ENCODE measurements at regions not wholly inside any gene's neighbourhood (a gene's known extent, or its start where the extent isn't known, plus 50 kb on each side); places are given as distances from the start of the nearest gene placed in this dataset.

- in situ Hi-C loops (cut with MboI) = no loop called here
- POLR2A ChIA-PET = interaction anchor here (1.2 kb wide), 1 partner anchor 10 kb away, joined by 4 read pairs; no protein-coding TSS in a partner anchor
- BruUV-seq (replicated peaks) = no TSS peak
Measured at GRCh38 chr9:14373336-14373666, 59.4 kb upstream of the NFIB start.

More at GRCh38 chr9:14373336-14373666, 59.4 kb upstream of the NFIB start:
- Histone ChIP-seq H3K27me3 (ENCODE audit: control insufficient read depth in 2 of 2, insufficient read depth in 2 of 2, low read length in 2 of 2) (no peaks in the 10 kb centered on the region), H3K36me3 (ENCODE audit: control insufficient read depth, insufficient read depth, low read length) (no peaks in the 10 kb centered on the region), H3K4me2 (ENCODE audit: insufficient read depth, low read length) (no peak overlapping the region), H3K9me1 (ENCODE audit: control insufficient read depth, insufficient read depth, low read length) (no peaks in the 10 kb centered on the region), H3K27ac (ENCODE audit: extremely low read depth, low read depth, low read length) (no peak overlapping the region), H3K79me2 (ENCODE audit: control insufficient read depth, insufficient read depth, low read length) (no peaks in the 10 kb centered on the region), H4K20me1 (replicated peaks; ENCODE audit: control insufficient read depth, insufficient read depth, low read length) (no peaks in the 10 kb centered on the region), H3K9ac (ENCODE audit: insufficient read depth in 1 of 2, low read depth in 2 of 2, low read length in 2 of 2) (no peak overlapping the region), H2AFZ (ENCODE audit: low read depth, low read length) (no peak overlapping the region), H3K4me1 (replicated peaks in 1 of 2; ENCODE audit: control insufficient read depth in 2 of 2, insufficient read depth in 2 of 2, low read length in 2 of 2) (peaks cover 0 to 7% of the 10 kb centered on the region in 2 experiments; a peak in 2 of 5 replicates), H3K4me3 (no peak overlapping the region), H3K9me3 (replicated peaks; ENCODE audit: control insufficient read depth, insufficient read depth, low read depth, low read length) (no peaks in the 10 kb centered on the region)
- ATAC-seq (no peak), FAIRE-seq (no peak), DNase-seq (ENCODE audit: extremely low read depth in 1 of 4, low spot score in 3 of 4) (no peak)
- TF ChIP-seq, protein P1, sequence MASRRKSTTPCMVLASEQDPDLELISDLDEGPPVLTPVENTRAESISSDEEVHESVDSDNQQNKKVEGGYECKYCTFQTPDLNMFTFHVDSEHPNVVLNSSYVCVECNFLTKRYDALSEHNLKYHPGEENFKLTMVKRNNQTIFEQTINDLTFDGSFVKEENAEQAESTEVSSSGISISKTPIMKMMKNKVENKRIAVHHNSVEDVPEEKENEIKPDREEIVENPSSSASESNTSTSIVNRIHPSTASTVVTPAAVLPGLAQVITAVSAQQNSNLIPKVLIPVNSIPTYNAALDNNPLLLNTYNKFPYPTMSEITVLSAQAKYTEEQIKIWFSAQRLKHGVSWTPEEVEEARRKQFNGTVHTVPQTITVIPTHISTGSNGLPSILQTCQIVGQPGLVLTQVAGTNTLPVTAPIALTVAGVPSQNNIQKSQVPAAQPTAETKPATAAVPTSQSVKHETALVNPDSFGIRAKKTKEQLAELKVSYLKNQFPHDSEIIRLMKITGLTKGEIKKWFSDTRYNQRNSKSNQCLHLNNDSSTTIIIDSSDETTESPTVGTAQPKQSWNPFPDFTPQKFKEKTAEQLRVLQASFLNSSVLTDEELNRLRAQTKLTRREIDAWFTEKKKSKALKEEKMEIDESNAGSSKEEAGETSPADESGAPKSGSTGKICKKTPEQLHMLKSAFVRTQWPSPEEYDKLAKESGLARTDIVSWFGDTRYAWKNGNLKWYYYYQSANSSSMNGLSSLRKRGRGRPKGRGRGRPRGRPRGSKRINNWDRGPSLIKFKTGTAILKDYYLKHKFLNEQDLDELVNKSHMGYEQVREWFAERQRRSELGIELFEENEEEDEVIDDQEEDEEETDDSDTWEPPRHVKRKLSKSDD (conservative IDR thresholded peaks at IDR 0.05; ENCODE audit: low read length) = no peak
- no peak for TF ChIP-seq USF2 (CRISPR knock-in tag; IDR thresholded peaks at IDR 0.05)
- TF ChIP-seq ZNF444 (CRISPR knock-in tag; IDR thresholded peaks at IDR 0.05) = no peak
- TF ChIP-seq ZFP30 (CRISPR knock-in tag; IDR thresholded peaks at IDR 0.05; ENCODE audit: borderline replicate concordance) = no peak
- TF ChIP-seq MYC (IDR thresholded peaks at IDR 0.05; ENCODE audit: low read depth, low read length) = no peak
- TF ChIP-seq MYC (CRISPR knock-in tag; IDR thresholded peaks at IDR 0.05; ENCODE audit: borderline replicate concordance, low read depth) = no peak
- TF ChIP-seq RBM14 (IDR thresholded peaks at IDR 0.05; ENCODE audit: borderline replicate concordance, insufficient read depth, low read depth, low read length) = no peak
- no peak for TF ChIP-seq HDAC6 (IDR thresholded peaks at IDR 0.05; ENCODE audit: low read depth, low read length)
- TF ChIP-seq, protein P2, sequence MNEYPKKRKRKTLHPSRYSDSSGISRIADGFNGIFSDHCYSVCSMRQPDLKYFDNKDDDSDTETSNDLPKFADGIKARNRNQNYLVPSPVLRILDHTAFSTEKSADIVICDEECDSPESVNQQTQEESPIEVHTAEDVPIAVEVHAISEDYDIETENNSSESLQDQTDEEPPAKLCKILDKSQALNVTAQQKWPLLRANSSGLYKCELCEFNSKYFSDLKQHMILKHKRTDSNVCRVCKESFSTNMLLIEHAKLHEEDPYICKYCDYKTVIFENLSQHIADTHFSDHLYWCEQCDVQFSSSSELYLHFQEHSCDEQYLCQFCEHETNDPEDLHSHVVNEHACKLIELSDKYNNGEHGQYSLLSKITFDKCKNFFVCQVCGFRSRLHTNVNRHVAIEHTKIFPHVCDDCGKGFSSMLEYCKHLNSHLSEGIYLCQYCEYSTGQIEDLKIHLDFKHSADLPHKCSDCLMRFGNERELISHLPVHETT (CRISPR knock-in tag; conservative IDR thresholded peaks at IDR 0.05 in 1 of 2, IDR thresholded peaks at IDR 0.05 in 1 of 2) = no peak
- TF ChIP-seq SREBF1 (IDR thresholded peaks at IDR 0.05; ENCODE audit: borderline replicate concordance, low read depth, low read length) = no peak
- no peak for TF ChIP-seq ZNF143 (CRISPR knock-in tag; IDR thresholded peaks at IDR 0.05)
- no peak for TF ChIP-seq USF1 (CRISPR knock-in tag; IDR thresholded peaks at IDR 0.05)
- TF ChIP-seq TSHZ1 (CRISPR knock-in tag; IDR thresholded peaks at IDR 0.05) = no peak
- TF ChIP-seq TARDBP (IDR thresholded peaks at IDR 0.05) = no peak
- intact Hi-C loops (cut with micrococcal nuclease) = no loop called here
- CTCF ChIA-PET (ENCODE audit: low intra/inter-chr PET ratio) = no interaction called here

All from K562 (cell line).